SK-N-SH (cell line): ENCODE measurements at regions not wholly inside any gene's neighbourhood (a gene's known extent, or its start where the extent isn't known, plus 50 kb on each side); places are given as distances from the start of the nearest gene placed in this dataset.

ENCODE experiments used
- CTCF ChIA-PET: fragments of 300-600, 350-600 bp; formaldehyde crosslinking; extraction: SDS; loops from one replicate; lab custom pipeline; 2021; lab: Yijun Ruan, JAX
- POLR2A ChIA-PET: fragments of 350-600 bp; sonication (Branson Sonifier 250); formaldehyde crosslinking; extraction: SDS; loops from one replicate; lab custom pipeline; 2020; ENCODE audit warnings: antibody characterized with exemption, inconsistent platforms; lab: Yijun Ruan, JAX
- DNase-seq: peaks from one replicate; pipeline ENCODE4 v3.0.0; 2012
- H2AFZ ChIP-seq: fragments of 200-600 bp; sonication (generic); 2 replicates; pipeline ENCODE4 v1.8.1; 2016; ENCODE audit warnings: antibody characterized with exemption, mild to moderate bottlenecking, low read depth
- H3F3A ChIP-seq: fragments of 200-600 bp; sonication (generic); replicated peaks from 2 replicates; pipeline ENCODE3; 2016; ENCODE audit warnings: antibody characterized with exemption, mild to moderate bottlenecking; ENCODE audit not compliant: insufficient read depth
- H3K27ac ChIP-seq, 2 experiments: fragments of 200-500 bp in 1 of 2; fragments of 200-600 bp in 1 of 2; sonication (Bioruptor generic) in 1 of 2; sonication (generic), shearing (Covaris generic) in 1 of 2; 2 replicates each; pipeline versions ENCODE4 v1.5.1 to v1.6.1; 2014 to 2016; ENCODE audit warnings: low read depth in 2 of 2, inconsistent platforms in 1 of 2, low read length in 1 of 2, mild to moderate bottlenecking in 1 of 2, mixed read lengths in 1 of 2
- H3K27me3 ChIP-seq: fragments of 200-600 bp; sonication (generic), shearing (Covaris generic); 2 replicates; pipeline ENCODE4 v1.6.1; 2016; ENCODE audit warnings: mixed run types; ENCODE audit not compliant: insufficient read depth
- H3K36me3 ChIP-seq, 2 experiments: fragments of 200-500 bp in 1 of 2; fragments of 200-600 bp in 1 of 2; sonication (Bioruptor generic) in 1 of 2; sonication (generic) in 1 of 2; replicated peaks in 1 of 2; 2 replicates each; pipeline versions ENCODE3 to v1.5.1; 2014 to 2016; ENCODE audit warnings: low read length in 1 of 2, mild to moderate bottlenecking in 1 of 2; ENCODE audit not compliant: insufficient read depth in 2 of 2, control insufficient read depth in 1 of 2
- H3K4me1 ChIP-seq, 2 experiments: fragments of 200-500 bp in 1 of 2; fragments of 200-600 bp in 1 of 2; sonication (Bioruptor generic) in 1 of 2; sonication (generic), shearing (Covaris generic) in 1 of 2; 2 replicates each; pipeline versions ENCODE4 v1.5.1 to v1.6.1; 2014 to 2016; ENCODE audit warnings: low read depth in 1 of 2, low read length in 1 of 2, mixed run types in 1 of 2; ENCODE audit not compliant: insufficient read depth in 2 of 2, control insufficient read depth in 1 of 2
- H3K4me2 ChIP-seq: fragments of 200-600 bp; sonication (generic), shearing (Covaris generic); 2 replicates; pipeline ENCODE4 v1.6.1; 2017; ENCODE audit warnings: mixed run types
- H3K4me3 ChIP-seq, 2 experiments: fragments of 200-500 bp in 1 of 2; fragments of 200-600 bp in 1 of 2; sonication (Bioruptor generic) in 1 of 2; sonication (generic), shearing (Covaris generic) in 1 of 2; 2 replicates each; pipeline versions ENCODE4 v1.5.1 to v1.8.1; 2014 to 2016; ENCODE audit warnings: low read depth in 2 of 2, inconsistent platforms in 1 of 2, low read length in 1 of 2, mild to moderate bottlenecking in 1 of 2, mixed read lengths in 1 of 2, moderate library complexity in 1 of 2
- H3K79me2 ChIP-seq: fragments of 200-600 bp; sonication (generic); 2 replicates; pipeline ENCODE4 v1.8.1; 2017; ENCODE audit warnings: mild to moderate bottlenecking; ENCODE audit not compliant: insufficient read depth
- H3K9ac ChIP-seq: fragments of 200-600 bp; sonication (generic); 2 replicates; pipeline ENCODE4 v1.6.1; 2017; ENCODE audit warnings: mixed run types
- H3K9me2 ChIP-seq: fragments of 200-600 bp; sonication (generic); 2 replicates; pipeline ENCODE4 v1.6.1; 2017; ENCODE audit warnings: mixed run types
- H3K9me3 ChIP-seq: fragments of 200-600 bp; sonication (generic); 2 replicates; pipeline ENCODE4 v1.6.1; 2017; ENCODE audit warnings: mixed run types, mild to moderate bottlenecking, moderate library complexity
- H4K20me1 ChIP-seq: fragments of 200-600 bp; sonication (generic); 2 replicates; pipeline ENCODE4 v1.6.1; 2017; ENCODE audit warnings: mild to moderate bottlenecking, mixed run types; ENCODE audit not compliant: insufficient read depth
- CTCF ChIP-seq: fragments of 200-600 bp; sonication (generic); IDR thresholded peaks from 2 replicates; pipeline ENCODE4 v1.6.1; 2017; ENCODE audit warnings: antibody characterized with exemption, mild to moderate bottlenecking, moderate library complexity
- ELF1 ChIP-seq: IDR thresholded peaks from 2 replicates; pipeline ENCODE4 v1.4.0; 2012
- FOSL2 ChIP-seq: IDR thresholded peaks from 2 replicates; pipeline ENCODE4 v1.4.0; 2012; ENCODE audit warnings: low read depth, mild to moderate bottlenecking, moderate library complexity, borderline replicate concordance
- FOXM1 ChIP-seq: IDR thresholded peaks from 2 replicates; pipeline ENCODE4 v1.4.0; 2012; ENCODE audit warnings: low read depth, mild to moderate bottlenecking
- GABPA ChIP-seq: IDR thresholded peaks from 2 replicates; pipeline ENCODE4 v1.4.0; 2012; ENCODE audit warnings: low read depth, mild to moderate bottlenecking
- GATA2 ChIP-seq: sonication (generic); formaldehyde crosslinking; IDR thresholded peaks from 2 replicates; pipeline ENCODE4 v1.5.0; 2020; ENCODE audit warnings: mild to moderate bottlenecking, missing genetic modification reagents
- IRF3 ChIP-seq: fragments of 150-350 bp; IDR thresholded peaks from 2 replicates; pipeline ENCODE4 v1.6.1; 2016; ENCODE audit warnings: mild to moderate bottlenecking, low read depth, low read length
- JUND ChIP-seq: IDR thresholded peaks from 2 replicates; pipeline ENCODE4 v1.4.0; 2012
- MAX ChIP-seq: IDR thresholded peaks from 2 replicates; pipeline ENCODE4 v1.4.0; 2012; ENCODE audit warnings: low read depth
- MXI1 ChIP-seq: IDR thresholded peaks from 2 replicates; pipeline ENCODE4 v1.6.1; 2012; ENCODE audit warnings: mild to moderate bottlenecking, low read depth, low read length, improper control_type of control experiment
- PBX3 ChIP-seq: IDR thresholded peaks from 2 replicates; pipeline ENCODE4; 2012
- POLR2AphosphoS5 ChIP-seq: IDR thresholded peaks from 2 replicates; pipeline ENCODE4 v1.6.1; 2012; ENCODE audit warnings: low read depth, low read length
- RCOR1 ChIP-seq: fragments of 150-350 bp; IDR thresholded peaks from 2 replicates; pipeline ENCODE4 v1.6.1; 2017; ENCODE audit warnings: antibody characterized with exemption, low read length
- RFX5 ChIP-seq: IDR thresholded peaks from 2 replicates; pipeline ENCODE4 v1.6.1; 2012; ENCODE audit warnings: mild to moderate bottlenecking, improper control_type of control experiment, low read length
- RXRA ChIP-seq: IDR thresholded peaks from 2 replicates; pipeline ENCODE4 v1.4.0; 2012; ENCODE audit warnings: low read depth, mild to moderate bottlenecking, borderline replicate concordance
- TEAD4 ChIP-seq: IDR thresholded peaks from 2 replicates; pipeline ENCODE4 v1.4.0; 2012; ENCODE audit warnings: mild to moderate bottlenecking, borderline replicate concordance; ENCODE audit not compliant: insufficient read depth
- USF1 ChIP-seq: IDR thresholded peaks from 2 replicates; pipeline ENCODE4 v1.4.0; 2012; ENCODE audit warnings: low read depth, borderline replicate concordance
- USF2 ChIP-seq: fragments of 150-350 bp; IDR thresholded peaks from 2 replicates; pipeline ENCODE4 v1.6.1; 2017; ENCODE audit warnings: antibody characterized with exemption, low read length, low read depth, borderline replicate concordance
- ZBTB33 ChIP-seq: IDR thresholded peaks from 2 replicates; pipeline ENCODE4 v1.4.0; 2012; ENCODE audit warnings: low read depth, borderline replicate concordance
- WGBS: methylation state at CpG from one replicate; pipeline ENCODE4 v1.1.6; 2017; ENCODE audit warnings: low lambda C conversion rate; 5-methylcytosine and 5-hydroxymethylcytosine counted together

GRCh38 chr3:59391131-59391530 lies 341.3 kb upstream of the CFAP20DC start:
- Histone ChIP-seq H3K36me3 (no peaks in the 10 kb centered on the region), H3K9me3 (no peaks in the 10 kb centered on the region), H2AFZ (no peak overlapping the region), H3K4me3 (no peak overlapping the region), H3K4me2 (no peak overlapping the region), H3K9ac (no peak overlapping the region), H3K4me1 (no peaks in the 10 kb centered on the region), H3F3A (no peaks in the 10 kb centered on the region), H3K9me2 (no peaks in the 10 kb centered on the region), H3K27ac (no peak overlapping the region), H4K20me1 (no peaks in the 10 kb centered on the region), H3K27me3 (no peaks in the 10 kb centered on the region), H3K79me2 (no peaks in the 10 kb centered on the region)
- no peak for DNase-seq
- no peak for TF ChIP-seq JUND
- ChIA-PET POLR2A (no interaction called here), CTCF (no interaction called here)
- 65% methylated on average over 7 of the region's 7 CpGs for WGBS

GRCh38 chr3:59388555-59389270 lies 338.9 kb upstream of the CFAP20DC start:
- Histone ChIP-seq H3K36me3 (no peaks in the 10 kb centered on the region), H3K27me3 (no peaks in the 10 kb centered on the region), H3K9me2 (no peaks in the 10 kb centered on the region), H3K4me2 (no peak overlapping the region), H3K4me1 (no peaks in the 10 kb centered on the region), H4K20me1 (no peaks in the 10 kb centered on the region), H3K79me2 (no peaks in the 10 kb centered on the region), H3K27ac (no peak overlapping the region), H2AFZ (no peak overlapping the region), H3F3A (no peaks in the 10 kb centered on the region), H3K9me3 (no peaks in the 10 kb centered on the region), H3K9ac (no peak overlapping the region), H3K4me3 (no peak overlapping the region)
- ChIA-PET CTCF (interaction anchor here (0.6 kb wide), 1 partner anchor 9 kb away, joined by 3 read pairs; no protein-coding TSS in a partner anchor), POLR2A (no interaction called here)
- TF ChIP-seq GATA2 (CRISPR knock-in tag) = no peak
- TF ChIP-seq MAX = no peak
- no peak for TF ChIP-seq GABPA
- no peak for TF ChIP-seq TEAD4
- no peak for TF ChIP-seq CTCF
- TF ChIP-seq RFX5 = no peak
- TF ChIP-seq IRF3 = no peak
- TF ChIP-seq RCOR1 = no peak
- TF ChIP-seq PBX3 = no peak
- TF ChIP-seq POLR2AphosphoS5 = no peak
- no peak for TF ChIP-seq USF1
- no peak for TF ChIP-seq MXI1
- TF ChIP-seq ELF1 = no peak
- no peak for TF ChIP-seq RXRA
- TF ChIP-seq FOSL2 = no peak
- TF ChIP-seq FOXM1 = no peak
- TF ChIP-seq ZBTB33 = no peak
- TF ChIP-seq USF2 = no peak
- DNase-seq = no peak
- WGBS = 50% methylated on average over 3 of the region's 3 CpGs
